HG03575 (cell line): ENCODE measurements at regions not wholly inside any gene's neighbourhood (a gene's known extent, or its start where the extent isn't known, plus 50 kb on each side); places are given as distances from the start of the nearest gene placed in this dataset.

Experiments
- ATAC-seq: cut with Tn5 transposase; IDR thresholded peaks from one replicate; pipeline ENCODE4 v1.9.1; 2021; ENCODE audit not compliant: unreplicated experiment, insufficient number of reproducible peaks, low FRiP score; ENCODE audit errors: extremely low read depth

DNA sequence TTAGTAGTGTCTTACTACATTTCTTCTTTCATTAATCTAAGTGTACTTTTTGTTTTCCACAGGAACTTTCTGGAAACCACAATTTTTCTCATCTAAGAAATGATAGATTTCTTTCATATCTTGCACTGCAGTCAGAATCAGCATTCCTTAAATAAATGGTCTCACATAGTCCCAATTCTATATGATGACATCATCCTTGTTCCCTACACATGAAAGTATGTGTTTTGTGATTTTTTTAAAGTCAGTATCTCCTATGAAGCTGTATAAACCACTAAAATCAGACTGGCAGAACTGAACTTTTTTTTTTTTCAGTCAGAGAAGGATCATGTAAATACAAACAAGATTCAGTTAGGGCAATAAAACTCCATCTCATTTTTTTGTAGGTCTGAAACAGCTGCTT, 742.6 kb upstream of the CXADR start:
- ATAC-seq = no peak

DNA sequence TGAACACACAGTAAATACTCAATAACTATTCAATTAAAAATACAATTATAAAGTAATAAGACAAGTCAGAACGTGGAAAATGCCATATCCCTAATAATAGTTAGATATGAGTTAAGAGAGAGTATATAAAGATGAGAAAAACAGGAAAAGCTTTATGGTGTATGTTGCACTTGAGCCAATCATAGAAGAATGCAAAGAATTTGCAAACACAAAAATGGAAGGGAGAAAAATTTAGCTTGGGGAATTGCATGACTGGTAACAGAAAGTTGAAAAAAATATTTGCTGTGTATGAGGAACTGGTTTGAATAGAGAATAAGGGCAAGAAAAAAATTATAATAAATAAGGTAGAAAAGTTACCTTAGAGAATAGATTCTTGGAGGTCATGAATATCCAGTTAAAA, 739.6 kb upstream of the CXADR start:
- no peak for ATAC-seq

DNA sequence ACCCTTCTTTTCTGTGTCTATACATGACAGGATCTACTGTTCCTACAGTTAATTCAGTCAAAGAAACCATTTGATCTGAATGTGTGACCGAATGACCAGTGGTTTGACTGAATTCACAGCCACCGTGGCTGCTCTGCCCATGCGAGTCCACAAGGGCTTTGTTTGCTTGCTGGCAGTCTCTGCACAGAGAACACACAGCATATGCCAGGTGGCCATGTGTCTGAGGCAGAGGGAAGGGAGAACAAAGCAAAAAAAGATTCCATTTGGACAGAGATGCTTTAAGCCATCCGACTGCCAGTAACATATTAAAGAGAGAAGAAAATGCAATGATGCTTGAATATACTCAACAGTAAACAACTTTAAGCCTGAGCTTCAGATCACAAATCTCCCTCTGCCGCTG, 737.8 kb upstream of the CXADR start:
- no peak for ATAC-seq

- no peak for ATAC-seq
These were observed 735.7 kb upstream of the CXADR start for GRCh38 chr21:16777041-16777720.

DNA sequence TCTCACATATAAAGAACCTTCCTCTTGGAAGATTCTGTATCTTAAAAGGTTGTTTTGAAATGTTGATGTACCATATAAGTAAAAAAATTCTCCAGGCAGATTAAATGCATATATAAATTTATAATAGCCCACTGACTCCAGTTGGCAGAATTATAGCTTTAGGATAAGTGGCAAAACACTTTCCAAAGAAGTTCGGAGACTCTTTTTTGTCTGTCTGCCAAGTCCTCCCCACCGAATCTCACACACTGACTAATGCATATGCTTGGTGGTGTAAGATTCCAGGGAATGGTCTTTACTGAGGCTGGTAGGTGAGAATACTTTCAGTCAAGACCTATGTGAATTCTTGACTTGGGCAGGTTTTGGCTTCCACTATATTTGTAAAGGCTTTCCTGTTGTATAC, 724.3 kb upstream of the CXADR start:
- ATAC-seq = no peak

DNA sequence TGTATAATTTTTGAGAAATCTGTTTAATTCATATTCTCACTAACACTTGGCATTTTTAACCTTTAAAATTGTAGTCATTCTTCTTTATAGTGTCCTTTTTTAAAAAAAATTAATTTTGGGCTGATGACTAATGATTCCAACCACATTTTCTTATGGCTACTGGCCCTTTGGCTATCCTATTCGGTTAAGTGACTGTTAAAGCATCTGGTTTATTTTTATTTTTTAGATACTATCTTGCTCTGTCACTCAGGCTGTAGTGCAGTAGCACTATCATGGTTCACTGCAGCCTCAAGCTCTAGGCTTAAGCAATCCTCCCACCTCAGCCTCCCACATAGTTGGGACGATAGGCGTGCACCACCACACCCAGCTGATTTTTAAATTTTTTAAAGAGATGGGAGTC, 723.2 kb upstream of the CXADR start:
- no peak for ATAC-seq

DNA sequence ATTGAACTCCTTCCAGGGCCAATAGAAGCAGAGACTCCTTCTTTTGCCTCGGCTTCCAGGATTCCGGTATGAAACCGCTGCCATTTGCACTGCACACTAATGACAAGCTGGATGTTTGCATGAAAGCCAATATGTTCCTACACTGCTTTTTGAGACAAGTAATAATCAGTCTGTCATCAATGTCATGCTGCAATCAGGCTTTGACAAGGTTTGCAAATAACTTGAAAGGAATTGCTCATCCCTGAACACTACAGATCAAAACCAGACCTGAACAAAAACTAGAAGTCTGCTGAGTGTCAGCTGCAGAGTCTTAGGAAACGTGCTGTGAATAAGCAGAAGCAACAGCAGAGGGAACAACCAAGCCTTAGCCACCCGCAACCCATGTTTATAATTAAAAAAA, 720.7 kb upstream of the CXADR start:
- no peak for ATAC-seq

- no peak for ATAC-seq
These were observed 717.9 kb upstream of the CXADR start for GRCh38 chr21:16794950-16795349.

DNA sequence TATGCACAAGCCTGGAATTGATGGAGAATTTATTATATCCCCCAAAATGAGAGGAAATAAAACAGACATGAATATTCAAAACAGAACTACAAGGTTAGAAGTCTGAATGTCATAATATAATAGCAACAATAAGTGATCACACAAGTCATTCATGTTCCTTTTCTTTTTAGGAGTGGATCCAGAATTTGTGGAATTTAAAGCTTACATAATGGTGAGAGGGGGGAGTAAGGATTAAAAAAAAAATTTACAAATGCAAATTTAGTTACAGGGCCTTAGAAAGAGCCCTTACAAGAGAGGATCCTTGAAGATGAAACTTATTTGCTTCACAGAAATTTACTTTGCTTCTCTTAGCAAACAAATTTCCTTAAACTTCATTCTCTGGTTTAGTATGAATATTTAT, 716.1 kb upstream of the CXADR start:
- ATAC-seq = no peak

DNA sequence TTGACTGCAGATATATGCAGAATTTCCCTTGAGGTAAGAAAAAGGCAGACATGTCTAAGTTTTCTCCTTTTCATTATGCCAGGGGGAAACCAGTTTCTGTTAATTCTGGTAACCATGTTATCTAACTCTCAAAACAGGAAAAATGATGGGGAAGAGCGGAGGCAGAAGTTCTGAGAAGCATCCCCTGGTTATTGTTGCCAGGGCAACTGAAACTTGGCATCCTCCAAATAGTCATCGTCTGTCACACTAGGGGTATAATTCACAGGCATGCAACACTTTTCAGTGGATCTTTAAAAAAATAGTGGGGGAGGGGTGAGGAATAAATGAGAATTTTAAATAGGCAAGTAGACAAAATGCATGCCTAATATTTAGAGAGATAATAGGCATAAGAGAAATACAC, 715.3 kb upstream of the CXADR start:
- ATAC-seq = no peak

DNA sequence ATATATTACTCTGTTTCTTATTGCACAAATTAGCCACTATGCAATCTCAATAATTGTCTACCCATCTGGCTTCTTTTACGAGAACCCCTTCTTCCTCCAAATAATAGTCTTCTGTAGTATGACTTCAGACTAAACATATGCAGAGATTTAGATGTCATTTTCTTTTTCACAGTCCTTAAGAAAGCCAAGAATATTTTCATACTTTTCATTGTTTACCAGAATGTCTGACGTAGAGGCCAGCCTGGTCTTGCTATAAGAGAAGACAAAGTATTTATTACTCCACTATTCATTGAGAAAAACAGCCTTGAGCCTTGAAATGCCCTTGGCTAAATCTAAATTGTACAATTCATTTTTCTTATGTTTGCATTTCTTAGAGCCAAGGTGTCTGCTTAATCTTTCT, 714.9 kb upstream of the CXADR start:
- no peak for ATAC-seq

DNA sequence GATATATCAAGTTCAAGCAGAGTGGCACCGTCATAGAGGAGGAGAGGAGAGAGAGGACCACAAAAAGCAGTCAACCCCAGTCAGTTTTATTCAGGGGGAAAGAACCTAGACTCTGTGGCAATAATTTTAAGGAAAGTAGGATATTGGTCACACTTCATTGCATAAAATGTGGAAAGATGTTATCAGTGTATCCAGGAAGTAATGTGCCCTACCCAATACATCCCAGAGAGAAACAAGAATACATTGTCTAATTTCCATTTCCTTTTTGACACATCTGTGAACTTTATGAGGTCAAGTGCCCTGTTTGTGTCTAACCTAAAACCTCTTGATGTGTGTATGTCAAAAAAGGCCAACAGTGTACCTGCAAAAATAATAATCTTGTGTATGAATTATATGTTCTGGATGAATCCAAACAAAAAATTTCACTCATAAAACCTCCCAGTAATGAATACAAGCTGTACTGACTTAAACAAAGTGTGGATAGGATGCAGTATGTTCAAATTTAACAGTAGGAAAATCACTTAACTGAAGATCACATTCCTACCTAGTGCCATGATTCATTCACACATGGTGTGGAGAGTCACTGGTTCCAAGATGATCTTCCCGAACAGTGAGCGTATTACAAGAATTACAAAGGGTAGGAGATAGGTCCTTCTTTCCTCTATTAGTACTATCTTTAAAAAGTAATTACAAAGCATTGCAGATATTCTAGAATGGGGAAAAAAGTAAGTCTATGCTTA, 712.1 kb upstream of the CXADR start:
- ATAC-seq = no peak

- no peak for ATAC-seq
These were observed 701.8 kb upstream of the CXADR start for GRCh38 chr21:16811011-16811410.

GRCh38 chr21:16811970-16812369, 700.9 kb upstream of the CXADR start:
- no peak for ATAC-seq

- ATAC-seq = no peak
These were observed 697.6 kb upstream of the CXADR start for GRCh38 chr21:16815243-16815642.

GRCh38 chr21:16821588-16821987, 691.3 kb upstream of the CXADR start:
- no peak for ATAC-seq

- ATAC-seq = no peak
These were observed 683.3 kb upstream of the CXADR start for GRCh38 chr21:16829532-16829931.

GRCh38 chr21:16832791-16833190, 680.1 kb upstream of the CXADR start:
- no peak for ATAC-seq

DNA sequence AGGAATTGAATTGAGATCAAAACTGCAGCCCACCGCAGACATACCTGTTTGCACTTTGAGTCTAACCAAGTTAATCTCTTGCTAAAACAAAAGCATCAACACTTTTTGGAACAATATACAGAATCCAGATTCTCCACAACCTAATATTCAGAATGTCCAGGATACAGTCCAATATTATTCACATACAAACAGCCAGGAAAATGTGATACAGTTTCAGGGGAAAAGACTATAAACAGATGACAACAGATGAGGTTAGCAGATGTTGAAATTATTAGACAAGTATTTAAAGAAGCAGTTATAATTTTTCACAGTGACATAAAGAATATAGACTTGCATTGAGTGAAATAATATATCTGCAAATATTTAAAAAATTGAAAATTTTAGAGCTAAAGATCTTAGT, 678.1 kb upstream of the CXADR start:
- no peak for ATAC-seq

GRCh38 chr21:16837321-16837720, 675.5 kb upstream of the CXADR start:
- ATAC-seq = no peak

DNA sequence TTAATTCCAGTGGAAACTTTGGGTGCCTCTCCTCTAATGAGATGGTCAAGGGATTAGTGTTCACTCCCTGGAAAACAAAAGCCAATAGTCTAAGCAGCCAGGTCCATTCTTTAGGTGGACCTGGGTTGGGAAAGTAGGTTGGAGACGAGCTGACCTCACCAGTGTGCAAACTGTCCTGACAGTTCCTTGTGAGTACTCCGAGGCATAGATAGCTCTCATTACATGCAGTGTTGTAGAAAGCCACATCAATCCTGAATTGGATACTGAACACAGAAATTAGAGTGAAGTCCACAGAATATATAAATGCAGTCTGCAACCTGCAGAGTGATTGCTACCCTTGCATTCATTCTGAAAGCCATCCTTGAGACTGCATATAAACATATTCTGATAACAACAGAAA, 675.1 kb upstream of the CXADR start:
- ATAC-seq = no peak
